ENCODE measurements at regions not wholly inside any gene's neighbourhood (a gene's known extent, or its start where the extent isn't known, plus 50 kb on each side); places are given as distances from the start of the nearest gene placed in this dataset.

GRCh38 chr19:7415163-7415856, 66.6 kb downstream of the ARHGEF18 start:
- TF ChIP-seq, protein P1, sequence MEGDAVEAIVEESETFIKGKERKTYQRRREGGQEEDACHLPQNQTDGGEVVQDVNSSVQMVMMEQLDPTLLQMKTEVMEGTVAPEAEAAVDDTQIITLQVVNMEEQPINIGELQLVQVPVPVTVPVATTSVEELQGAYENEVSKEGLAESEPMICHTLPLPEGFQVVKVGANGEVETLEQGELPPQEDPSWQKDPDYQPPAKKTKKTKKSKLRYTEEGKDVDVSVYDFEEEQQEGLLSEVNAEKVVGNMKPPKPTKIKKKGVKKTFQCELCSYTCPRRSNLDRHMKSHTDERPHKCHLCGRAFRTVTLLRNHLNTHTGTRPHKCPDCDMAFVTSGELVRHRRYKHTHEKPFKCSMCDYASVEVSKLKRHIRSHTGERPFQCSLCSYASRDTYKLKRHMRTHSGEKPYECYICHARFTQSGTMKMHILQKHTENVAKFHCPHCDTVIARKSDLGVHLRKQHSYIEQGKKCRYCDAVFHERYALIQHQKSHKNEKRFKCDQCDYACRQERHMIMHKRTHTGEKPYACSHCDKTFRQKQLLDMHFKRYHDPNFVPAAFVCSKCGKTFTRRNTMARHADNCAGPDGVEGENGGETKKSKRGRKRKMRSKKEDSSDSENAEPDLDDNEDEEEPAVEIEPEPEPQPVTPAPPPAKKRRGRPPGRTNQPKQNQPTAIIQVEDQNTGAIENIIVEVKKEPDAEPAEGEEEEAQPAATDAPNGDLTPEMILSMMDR (conservative IDR thresholded peaks at IDR 0.05 in 1 of 2, IDR thresholded peaks at IDR 0.05 in 1 of 2; ENCODE audit: extremely low read depth in 1 of 2, insufficient read depth in 1 of 2, low read depth in 1 of 2, low read length in 2 of 2), result no peak
- no peak for TF ChIP-seq EZH2 (IDR thresholded peaks at IDR 0.05; ENCODE audit: borderline replicate concordance, low read length)

Data from mammary epithelial cell (primary cell).